SK-N-SH treated with all-trans-retinoic acid at 6 μM for 48 hours (cell line): ENCODE measurements at regions not wholly inside any gene's neighbourhood (a gene's known extent, or its start where the extent isn't known, plus 50 kb on each side); places are given as distances from the start of the nearest gene placed in this dataset.

Experiments
- ATAC-seq: fragments of 200-7000 bp; cut with Tn5 transposase; 3 replicates; pipeline ENCODE4 v1.9.1; 2020; ENCODE audit warnings: mild to moderate bottlenecking, moderate library complexity
- ARNTL ChIP-seq: fragments of 450-650 bp; formaldehyde crosslinking; IDR thresholded peaks from 2 replicates; pipeline ENCODE4 v1.5.0; 2020; ENCODE audit warnings: low read depth, mild to moderate bottlenecking, moderate library complexity, borderline replicate concordance
- BACH2 ChIP-seq: fragments of 250-450 bp; sonication (Bioruptor Pico); IDR thresholded peaks from 2 replicates; pipeline ENCODE4 v1.9.0; 2021; ENCODE audit warnings: mild to moderate bottlenecking, borderline replicate concordance
- CSDC2 ChIP-seq: fragments of 250-450 bp; sonication (Bioruptor Pico); IDR thresholded peaks from 2 replicates; pipeline ENCODE4 v1.5.0; 2020; ENCODE audit warnings: mild to moderate bottlenecking, moderate library complexity
- ESRRG ChIP-seq: fragments of 250-450 bp; sonication (Bioruptor Pico); IDR thresholded peaks from 2 replicates; pipeline ENCODE4 v1.6.1; 2021; ENCODE audit warnings: mild to moderate bottlenecking
- GLIS3 ChIP-seq: fragments of 250-450 bp; sonication (Bioruptor Pico); IDR thresholded peaks from 2 replicates; pipeline ENCODE4 v1.5.0; 2020; ENCODE audit warnings: mild to moderate bottlenecking, moderate library complexity
- ISL1 ChIP-seq: fragments of 250-450 bp; sonication (Bioruptor Pico); IDR thresholded peaks from 2 replicates; pipeline ENCODE4 v2.1.2; 2022; ENCODE audit warnings: mild to moderate bottlenecking, moderate library complexity
- OSR1 ChIP-seq: fragments of 250-450 bp; sonication (Bioruptor Pico); IDR thresholded peaks from 2 replicates; pipeline ENCODE4 v1.8.0; 2022; ENCODE audit warnings: moderate library complexity, mild to moderate bottlenecking, inconsistent platforms
- PATZ1 ChIP-seq: fragments of 250-450 bp; sonication (Bioruptor Pico); IDR thresholded peaks from 2 replicates; pipeline ENCODE4 v1.8.0; 2020; ENCODE audit warnings: mild to moderate bottlenecking, moderate library complexity, borderline replicate concordance
- POU6F1 ChIP-seq: fragments of 250-450 bp; sonication (Bioruptor Pico); IDR thresholded peaks from 2 replicates; pipeline ENCODE4 v1.8.0; 2021; ENCODE audit warnings: low read depth, mild to moderate bottlenecking, moderate library complexity, borderline replicate concordance
- PPARA ChIP-seq: fragments of 250-450 bp; sonication (Bioruptor Pico); IDR thresholded peaks from 2 replicates; pipeline ENCODE4 v1.5.0; 2020; ENCODE audit warnings: mild to moderate bottlenecking, borderline replicate concordance
- RARB ChIP-seq: fragments of 250-450 bp; sonication (Bioruptor Pico); IDR thresholded peaks from 2 replicates; pipeline ENCODE4 v1.8.0; 2021; ENCODE audit warnings: mild to moderate bottlenecking, moderate library complexity
- TCF4 ChIP-seq: fragments of 250-450 bp; sonication (Bioruptor Pico); IDR thresholded peaks from 2 replicates; pipeline ENCODE4 v1.8.0; 2021; ENCODE audit warnings: mild to moderate bottlenecking, moderate library complexity, borderline replicate concordance
- TOX ChIP-seq: fragments of 250-450 bp; sonication (Bioruptor Pico); IDR thresholded peaks from 2 replicates; pipeline ENCODE4 v1.8.0; 2021; ENCODE audit warnings: mild to moderate bottlenecking, moderate library complexity, borderline replicate concordance
- TSHZ2 ChIP-seq: fragments of 250-450 bp; sonication (Bioruptor Pico); IDR thresholded peaks from 2 replicates; pipeline ENCODE4 v1.5.0; 2020; ENCODE audit warnings: mild to moderate bottlenecking, moderate library complexity
- ZC3H10 ChIP-seq: fragments of 250-450 bp; sonication (Bioruptor Pico); IDR thresholded peaks from 2 replicates; pipeline ENCODE4 v1.5.1; 2021; ENCODE audit warnings: mild to moderate bottlenecking, moderate library complexity
- ZFP3 ChIP-seq: fragments of 250-450 bp; sonication (Bioruptor Pico); IDR thresholded peaks from 2 replicates; pipeline ENCODE4 v1.5.0; 2020; ENCODE audit warnings: mild to moderate bottlenecking, moderate library complexity
- ZNF565 ChIP-seq: fragments of 450-650 bp; formaldehyde crosslinking; conservative IDR thresholded peaks from 2 replicates; pipeline ENCODE4 v1.5.0; 2020; ENCODE audit warnings: low read depth, mild to moderate bottlenecking, moderate library complexity
- ZNF8 ChIP-seq: fragments of 450-650 bp; formaldehyde crosslinking; IDR thresholded peaks from 2 replicates; pipeline ENCODE4 v1.5.0; 2020; ENCODE audit warnings: mild to moderate bottlenecking, moderate library complexity
- TF ChIP-seq, protein P1 (sequence below): fragments of 250-450 bp; sonication (Bioruptor Pico); IDR thresholded peaks from 2 replicates; pipeline ENCODE4 v1.5.1; 2020; ENCODE audit warnings: low read depth, mild to moderate bottlenecking, moderate library complexity
- TF ChIP-seq, protein P2 (sequence below): fragments of 250-450 bp; sonication (Bioruptor Pico); IDR thresholded peaks from 2 replicates; pipeline ENCODE4 v1.5.1; 2021; ENCODE audit warnings: mild to moderate bottlenecking, moderate library complexity

DNA sequence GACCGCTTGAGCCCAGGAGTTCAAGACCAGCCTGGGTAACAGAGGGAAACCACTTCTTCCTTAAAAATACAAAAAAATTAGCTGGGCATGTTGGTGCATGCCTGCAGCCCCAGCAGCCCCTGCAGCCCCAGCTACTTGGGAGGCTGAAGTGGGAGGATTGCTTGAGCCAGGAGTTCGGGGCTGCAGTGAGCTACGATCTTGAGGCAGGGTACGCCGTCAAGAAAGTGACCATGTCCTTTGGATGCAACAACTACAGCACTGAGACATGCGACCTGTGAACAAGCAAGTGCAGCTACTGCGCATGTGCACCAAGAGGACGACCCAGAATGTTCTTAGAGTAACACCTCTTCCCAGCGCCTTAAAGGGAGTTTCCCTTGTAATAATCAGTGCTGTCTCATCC lies 66.6 kb upstream of the ZNF479 start:
- no peak for ATAC-seq
- TF ChIP-seq PPARA (CRISPR knock-in tag) = no peak

DNA sequence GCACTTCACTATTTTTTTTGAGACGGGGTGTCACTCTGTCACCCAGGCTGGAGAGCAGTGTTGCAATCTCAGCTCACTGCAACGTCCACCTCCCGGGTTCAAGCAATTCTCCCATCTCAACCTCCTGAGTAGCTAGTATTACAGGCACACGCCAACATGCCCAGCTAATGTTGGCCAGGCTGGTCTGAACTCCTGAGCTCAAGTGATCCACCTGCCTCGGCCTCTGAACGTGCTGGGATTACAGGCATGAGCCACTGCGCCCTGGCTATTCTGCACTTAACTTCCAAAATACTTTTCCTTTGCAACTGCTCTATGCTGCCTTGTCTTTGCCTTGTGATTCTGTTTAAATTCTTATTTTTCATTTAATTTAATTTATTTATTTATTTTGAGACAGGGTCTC lies 67.0 kb upstream of the ZNF479 start:
- no peak for ATAC-seq
- TF ChIP-seq TOX (CRISPR knock-in tag) (no peak), CSDC2 (CRISPR knock-in tag) (no peak), PATZ1 (CRISPR knock-in tag) (no peak), ZC3H10 (CRISPR knock-in tag) (no peak), POU6F1 (CRISPR knock-in tag) (no peak), PPARA (CRISPR knock-in tag) (no peak), RARB (CRISPR knock-in tag) (no peak), ZNF8 (no peak), TCF4 (CRISPR knock-in tag) (no peak), TSHZ2 (CRISPR knock-in tag) (no peak), ARNTL (CRISPR knock-in tag) (no peak), ISL1 (CRISPR knock-in tag) (no peak), GLIS3 (CRISPR knock-in tag) (no peak), ESRRG (CRISPR knock-in tag) (no peak), ZFP3 (CRISPR knock-in tag) (no peak), OSR1 (CRISPR knock-in tag) (no peak), BACH2 (CRISPR knock-in tag) (no peak)
- TF ChIP-seq, protein P1, sequence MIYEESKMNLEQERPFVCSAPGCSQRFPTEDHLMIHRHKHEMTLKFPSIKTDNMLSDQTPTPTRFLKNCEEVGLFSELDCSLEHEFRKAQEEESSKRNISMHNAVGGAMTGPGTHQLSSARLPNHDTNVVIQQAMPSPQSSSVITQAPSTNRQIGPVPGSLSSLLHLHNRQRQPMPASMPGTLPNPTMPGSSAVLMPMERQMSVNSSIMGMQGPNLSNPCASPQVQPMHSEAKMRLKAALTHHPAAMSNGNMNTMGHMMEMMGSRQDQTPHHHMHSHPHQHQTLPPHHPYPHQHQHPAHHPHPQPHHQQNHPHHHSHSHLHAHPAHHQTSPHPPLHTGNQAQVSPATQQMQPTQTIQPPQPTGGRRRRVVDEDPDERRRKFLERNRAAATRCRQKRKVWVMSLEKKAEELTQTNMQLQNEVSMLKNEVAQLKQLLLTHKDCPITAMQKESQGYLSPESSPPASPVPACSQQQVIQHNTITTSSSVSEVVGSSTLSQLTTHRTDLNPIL (CRISPR knock-in tag) = no peak
- TF ChIP-seq, protein P2, sequence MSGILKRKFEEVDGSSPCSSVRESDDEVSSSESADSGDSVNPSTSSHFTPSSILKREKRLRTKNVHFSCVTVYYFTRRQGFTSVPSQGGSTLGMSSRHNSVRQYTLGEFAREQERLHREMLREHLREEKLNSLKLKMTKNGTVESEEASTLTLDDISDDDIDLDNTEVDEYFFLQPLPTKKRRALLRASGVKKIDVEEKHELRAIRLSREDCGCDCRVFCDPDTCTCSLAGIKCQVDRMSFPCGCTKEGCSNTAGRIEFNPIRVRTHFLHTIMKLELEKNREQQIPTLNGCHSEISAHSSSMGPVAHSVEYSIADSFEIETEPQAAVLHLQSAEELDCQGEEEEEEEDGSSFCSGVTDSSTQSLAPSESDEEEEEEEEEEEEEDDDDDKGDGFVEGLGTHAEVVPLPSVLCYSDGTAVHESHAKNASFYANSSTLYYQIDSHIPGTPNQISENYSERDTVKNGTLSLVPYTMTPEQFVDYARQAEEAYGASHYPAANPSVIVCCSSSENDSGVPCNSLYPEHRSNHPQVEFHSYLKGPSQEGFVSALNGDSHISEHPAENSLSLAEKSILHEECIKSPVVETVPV = no peak

DNA sequence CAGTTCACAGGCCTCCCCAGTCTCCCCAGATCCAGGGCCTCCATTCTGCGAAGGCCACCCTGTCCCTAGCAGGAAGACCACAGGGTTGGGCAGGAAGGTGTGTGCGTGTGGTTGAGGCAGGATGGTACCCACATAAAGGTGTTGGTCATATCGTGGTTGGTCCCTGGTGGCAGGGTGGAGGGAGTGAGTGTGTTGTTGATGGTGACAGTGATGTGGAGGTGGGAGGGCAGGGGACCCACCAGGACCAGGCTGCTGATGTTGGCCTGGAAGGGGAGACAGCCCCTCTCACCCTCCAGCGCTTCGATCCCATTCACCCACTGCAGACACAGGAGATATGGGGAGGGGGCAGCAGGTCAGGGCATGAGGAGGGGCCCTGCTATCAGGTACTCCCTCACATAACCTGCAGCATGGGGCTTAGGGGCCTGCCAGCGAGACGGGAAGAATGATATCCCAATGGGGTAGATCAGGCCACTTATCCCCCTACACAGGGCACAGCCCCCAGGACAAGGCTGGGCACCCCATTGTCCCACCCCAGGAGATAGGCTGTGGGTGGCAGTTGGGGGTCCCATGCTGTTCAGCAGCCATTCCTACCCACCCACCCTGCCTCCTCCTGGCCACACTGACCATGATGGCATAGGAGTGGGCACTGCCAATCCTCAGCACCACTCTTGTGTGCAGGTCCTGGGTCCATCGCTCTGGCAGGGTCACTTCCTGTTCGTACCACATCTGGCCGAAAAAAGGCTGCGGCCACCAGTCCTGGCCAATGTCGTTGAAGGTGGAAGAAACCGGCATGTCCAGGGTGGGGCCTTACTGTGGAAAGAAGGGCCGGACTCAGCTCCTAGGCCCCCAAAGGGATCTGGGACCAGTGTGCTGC lies 69.0 kb upstream of the ZNF479 start:
- no peak for ATAC-seq
- TF ChIP-seq ZNF565 (CRISPR knock-in tag) = no peak
- no peak for TF ChIP-seq POU6F1 (CRISPR knock-in tag)
- no peak for TF ChIP-seq TCF4 (CRISPR knock-in tag)
- TF ChIP-seq ZNF8 = no peak
